Fibroblast of mammary gland (primary cell): ENCODE measurements at regions not wholly inside any gene's neighbourhood (a gene's known extent, or its start where the extent isn't known, plus 50 kb on each side); places are given as distances from the start of the nearest gene placed in this dataset.
A peak's percentile ranks its signal among the peaks of the same experiment; 100 is the strongest.
"Not testable (repeated sequence)": the region's sequence is repeated elsewhere in the genome, so short reads cannot be mapped to it uniquely, and the experiment has no call there.

Source experiments
- DNase-seq: peaks from one replicate; pipeline ENCODE4 v3.0.0-alpha.2; 2010; ENCODE audit warnings: low read depth
- H3K4me3 ChIP-seq: 2 replicates; pipeline ENCODE4 v1.5.1; 2011; ENCODE audit warnings: low read depth, mild to moderate bottlenecking, low read length, moderate library complexity; ENCODE audit not compliant: control insufficient read depth
- TF ChIP-seq, protein P1 (sequence below): conservative IDR thresholded peaks from 2 replicates; pipeline ENCODE4 v1.5.1; 2011; ENCODE audit warnings: low read depth, low read length, inconsistent platforms; ENCODE audit not compliant: control insufficient read depth, insufficient read depth

DNA sequence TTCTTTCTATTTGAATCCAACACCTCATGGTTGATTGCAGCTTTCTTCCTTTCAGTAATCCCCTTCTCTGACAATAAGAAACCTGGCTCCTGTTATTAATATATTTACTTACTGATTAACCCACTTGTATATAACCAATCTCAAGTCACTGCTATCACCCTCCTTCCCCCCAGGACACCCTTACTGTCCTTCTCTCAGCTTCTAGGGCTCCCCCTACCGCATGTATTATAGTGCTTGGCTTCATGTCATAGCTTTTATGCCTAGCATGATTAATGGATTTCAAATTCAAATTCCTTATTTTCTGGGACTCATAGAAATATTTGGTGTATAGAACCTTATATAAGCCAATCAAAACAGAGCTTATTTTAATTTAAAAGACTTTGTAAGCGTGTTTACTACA, 75.7 kb upstream of the BNIP2 start:
- TF ChIP-seq, protein P1, sequence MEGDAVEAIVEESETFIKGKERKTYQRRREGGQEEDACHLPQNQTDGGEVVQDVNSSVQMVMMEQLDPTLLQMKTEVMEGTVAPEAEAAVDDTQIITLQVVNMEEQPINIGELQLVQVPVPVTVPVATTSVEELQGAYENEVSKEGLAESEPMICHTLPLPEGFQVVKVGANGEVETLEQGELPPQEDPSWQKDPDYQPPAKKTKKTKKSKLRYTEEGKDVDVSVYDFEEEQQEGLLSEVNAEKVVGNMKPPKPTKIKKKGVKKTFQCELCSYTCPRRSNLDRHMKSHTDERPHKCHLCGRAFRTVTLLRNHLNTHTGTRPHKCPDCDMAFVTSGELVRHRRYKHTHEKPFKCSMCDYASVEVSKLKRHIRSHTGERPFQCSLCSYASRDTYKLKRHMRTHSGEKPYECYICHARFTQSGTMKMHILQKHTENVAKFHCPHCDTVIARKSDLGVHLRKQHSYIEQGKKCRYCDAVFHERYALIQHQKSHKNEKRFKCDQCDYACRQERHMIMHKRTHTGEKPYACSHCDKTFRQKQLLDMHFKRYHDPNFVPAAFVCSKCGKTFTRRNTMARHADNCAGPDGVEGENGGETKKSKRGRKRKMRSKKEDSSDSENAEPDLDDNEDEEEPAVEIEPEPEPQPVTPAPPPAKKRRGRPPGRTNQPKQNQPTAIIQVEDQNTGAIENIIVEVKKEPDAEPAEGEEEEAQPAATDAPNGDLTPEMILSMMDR = peak; percentile 8
- no peak for DNase-seq

DNA sequence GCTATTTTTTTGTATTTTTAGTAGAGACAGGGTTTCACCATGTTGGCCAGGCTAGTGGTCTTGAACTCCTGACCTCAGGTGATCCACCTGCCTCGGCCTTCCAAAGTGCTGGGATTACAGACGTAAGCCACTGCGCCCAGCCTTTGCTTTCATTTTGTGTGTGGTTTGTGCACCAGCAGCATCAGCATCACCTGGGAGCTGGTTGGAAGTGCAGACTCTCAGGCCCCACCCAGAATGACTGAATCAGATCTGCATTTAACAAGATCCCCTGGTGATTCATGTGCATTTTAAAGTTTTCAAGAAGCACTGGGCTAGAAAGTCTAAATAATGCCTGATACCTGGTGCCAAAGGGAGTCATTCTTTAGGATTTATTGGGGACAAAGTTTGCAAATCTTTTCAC, 73.4 kb upstream of the BNIP2 start:
- H3K4me3 ChIP-seq = no peak overlapping the region
- TF ChIP-seq, protein P1 = no peak
- no peak for DNase-seq

More for the DNA sequence above, 75.7 kb upstream of the BNIP2 start:
- H3K4me3 ChIP-seq = no peak overlapping the region

GRCh38 chr15:59760256-59760655, 71.1 kb upstream of the BNIP2 start:
- not testable (repeated sequence) for DNase-seq, H3K4me3 ChIP-seq

GRCh38 chr15:59751552-59752413, 62.7 kb upstream of the BNIP2 start:
- DNase-seq = peak; percentile 16
- no peak overlapping the region for H3K4me3 ChIP-seq

GRCh38 chr15:59746777-59747176, 57.7 kb upstream of the BNIP2 start:
- H3K4me3 ChIP-seq = no peak overlapping the region
- no peak for DNase-seq
- TF ChIP-seq, protein P1 = no peak

More at GRCh38 chr15:59751552-59752413, 62.7 kb upstream of the BNIP2 start:
- TF ChIP-seq, protein P1 = peak; percentile 24

DNA sequence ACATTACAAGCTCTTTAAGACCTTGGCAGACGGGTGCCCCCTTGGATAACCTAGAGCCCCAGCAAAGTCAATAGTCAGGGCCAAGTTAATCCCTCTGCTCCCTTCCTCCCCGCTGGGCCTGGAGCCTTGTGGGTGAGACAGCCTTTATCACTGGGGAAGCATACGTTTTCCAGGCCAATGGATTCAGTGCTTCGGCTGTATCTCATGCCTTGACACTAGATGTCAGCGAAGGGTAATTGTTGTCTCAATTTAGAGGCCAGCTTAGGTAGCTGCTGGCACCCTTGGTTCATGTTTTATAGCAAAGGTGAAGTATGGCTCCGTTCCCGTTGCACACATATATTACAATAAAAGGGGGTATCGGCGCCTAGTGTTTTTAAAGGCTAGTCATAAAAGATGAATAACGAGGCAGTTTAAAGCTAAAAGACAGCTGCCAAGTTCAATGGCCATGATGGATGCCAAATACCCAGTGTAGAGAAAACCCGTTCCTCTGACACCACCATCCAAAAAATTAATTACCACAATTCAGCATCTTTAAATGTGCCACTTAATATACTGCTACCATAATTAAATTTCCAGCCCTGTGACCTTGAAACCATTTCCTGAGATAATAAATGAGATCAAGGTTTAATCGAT, 52.3 kb upstream of the BNIP2 start:
- DNase-seq = peak; percentile 23
- TF ChIP-seq, protein P1 = peak; percentile 20
- H3K4me3 ChIP-seq = no peak overlapping the region

GRCh38 chr15:59739557-59740186, 50.6 kb upstream of the BNIP2 start:
- DNase-seq = no peak
- TF ChIP-seq, protein P1 = no peak
- H3K4me3 ChIP-seq = no peak overlapping the region
